ENCODE measurements at regions not wholly inside any gene's neighbourhood (a gene's known extent, or its start where the extent isn't known, plus 50 kb on each side); places are given as distances from the start of the nearest gene placed in this dataset.

GRCh38 chr5:82422751-82423181 is 144.6 kb upstream of the RPS23 start:
- ChIA-PET POLR2A (no interaction called here), CTCF (interaction anchor here (1.8 kb wide), 1 partner anchor 11 kb away, joined by 5 read pairs; no protein-coding TSS in a partner anchor)
- Histone ChIP-seq H3K27ac (no peak overlapping the region), H3K4me2 (no peak overlapping the region), H3K4me3 (no peak overlapping the region), H3K9me3 (no peaks in the 10 kb centered on the region), H3K4me1 (peaks cover 18% of the 10 kb centered on the region; the same call in 2 of the 3 replicates)
- TF ChIP-seq ESRRA (IDR thresholded peaks at IDR 0.05; ENCODE audit: borderline replicate concordance, low read length) = no peak
- no peak for TF ChIP-seq EP300 (IDR thresholded peaks at IDR 0.05)
- no peak for TF ChIP-seq SMC3 (IDR thresholded peaks at IDR 0.05)
- TF ChIP-seq ZC3H11A (IDR thresholded peaks at IDR 0.05) = no peak
- no peak for TF ChIP-seq HOXB5 (CRISPR knock-in tag; IDR thresholded peaks at IDR 0.05)
- no peak for TF ChIP-seq RCOR1 (IDR thresholded peaks at IDR 0.05; ENCODE audit: low read depth, low read length)
- no peak for TF ChIP-seq FOSB (CRISPR knock-in tag; IDR thresholded peaks at IDR 0.05)
- TF ChIP-seq ZNF302 (CRISPR knock-in tag; IDR thresholded peaks at IDR 0.05) = no peak
- 77% methylated on average over 6 of the region's 6 CpGs for WGBS (ENCODE audit: missing lambda C conversion rate)
- no peak for ATAC-seq
- FAIRE-seq = no peak
- no peak for DNase-seq (ENCODE audit: low read depth in 1 of 2, low spot score in 1 of 2)

- no peak for DNase-seq (ENCODE audit: low read depth in 1 of 2, low spot score in 1 of 2)
Measured at GRCh38 chr5:82422001-82422740, 144.0 kb upstream of the RPS23 start.

More at GRCh38 chr5:82422001-82422740, 144.0 kb upstream of the RPS23 start:
- no peak overlapping the region for H3K4me2 ChIP-seq
- 76% methylated on average over 2 of the region's 2 CpGs for WGBS (ENCODE audit: missing lambda C conversion rate)
- H3K4me3 ChIP-seq = no peak overlapping the region
- peaks cover 19% of the 10 kb centered on the region; the same call in 2 of the 3 replicates for H3K4me1 ChIP-seq
- H3K9me3 ChIP-seq = no peaks in the 10 kb centered on the region
- POLR2A ChIA-PET = no interaction called here
- no peak for FAIRE-seq
- CTCF ChIA-PET = interaction anchor here (0.8 to 1.8 kb wide), 4 partner anchors 11 to 1051 kb away, joined by 3 to 6 read pairs (median 4); no protein-coding TSS in a partner anchor
- no peak overlapping the region for H3K27ac ChIP-seq
- no peak for TF ChIP-seq ZNF302 (CRISPR knock-in tag; IDR thresholded peaks at IDR 0.05)
- TF ChIP-seq MAX (IDR thresholded peaks at IDR 0.05) = no peak
- no peak for TF ChIP-seq ZC3H11A (IDR thresholded peaks at IDR 0.05)
- TF ChIP-seq RCOR1 (IDR thresholded peaks at IDR 0.05; ENCODE audit: low read depth, low read length) = no peak
- no peak for TF ChIP-seq SREBF2 (IDR thresholded peaks at IDR 0.05)
- no peak for TF ChIP-seq NPAS2 (CRISPR knock-in tag; IDR thresholded peaks at IDR 0.05; ENCODE audit: borderline replicate concordance)
- TF ChIP-seq MYC (IDR thresholded peaks at IDR 0.05; ENCODE audit: borderline replicate concordance, low read length) = no peak
- no peak for TF ChIP-seq REST (IDR thresholded peaks at IDR 0.05)
- no peak for TF ChIP-seq TFCP2L1 (CRISPR knock-in tag; IDR thresholded peaks at IDR 0.05)
- no peak for TF ChIP-seq ATOH8 (CRISPR knock-in tag; IDR thresholded peaks at IDR 0.05; ENCODE audit: low read depth)
- TF ChIP-seq KDM5A (IDR thresholded peaks at IDR 0.05) = no peak
- TF ChIP-seq FOSL2 (IDR thresholded peaks at IDR 0.05) = no peak
- no peak for TF ChIP-seq FOSL2 (CRISPR knock-in tag; IDR thresholded peaks at IDR 0.05)
- no peak for TF ChIP-seq ELK1 (IDR thresholded peaks at IDR 0.05; ENCODE audit: low read depth, low read length)
- no peak for TF ChIP-seq E2F6 (IDR thresholded peaks at IDR 0.05; ENCODE audit: borderline replicate concordance, low read depth)
- no peak for TF ChIP-seq MAFK (IDR thresholded peaks at IDR 0.05; ENCODE audit: partially characterized antibody)
- TF ChIP-seq CBX8 (IDR thresholded peaks at IDR 0.05) = no peak
- no peak for TF ChIP-seq CHD2 (IDR thresholded peaks at IDR 0.05; ENCODE audit: low read length, partially characterized antibody)
- TF ChIP-seq HOXB5 (CRISPR knock-in tag; IDR thresholded peaks at IDR 0.05) = no peak
- ATAC-seq = no peak
